GM18909 (cell line): ENCODE measurements at regions not wholly inside any gene's neighbourhood (a gene's known extent, or its start where the extent isn't known, plus 50 kb on each side); places are given as distances from the start of the nearest gene placed in this dataset.
A peak's percentile ranks its signal among the peaks of the same experiment; 100 is the strongest.

Experiments
- ATAC-seq: cut with Tn5 transposase; IDR thresholded peaks from one replicate; pipeline ENCODE4 v1.9.1; 2021; ENCODE audit warnings: mild to moderate bottlenecking; ENCODE audit not compliant: unreplicated experiment, poor library complexity

GRCh38 chr3:163915280-163915679, 1163.0 kb downstream of the SI start:
- no peak for ATAC-seq

GRCh38 chr3:163914567-163914966, 1163.7 kb downstream of the SI start:
- ATAC-seq: no peak

- ATAC-seq: no peak
These were observed 1186.5 kb downstream of the SI start for GRCh38 chr3:163891771-163892170.

GRCh38 chr3:163890661-163891060, 1187.6 kb downstream of the SI start:
- no peak for ATAC-seq

DNA sequence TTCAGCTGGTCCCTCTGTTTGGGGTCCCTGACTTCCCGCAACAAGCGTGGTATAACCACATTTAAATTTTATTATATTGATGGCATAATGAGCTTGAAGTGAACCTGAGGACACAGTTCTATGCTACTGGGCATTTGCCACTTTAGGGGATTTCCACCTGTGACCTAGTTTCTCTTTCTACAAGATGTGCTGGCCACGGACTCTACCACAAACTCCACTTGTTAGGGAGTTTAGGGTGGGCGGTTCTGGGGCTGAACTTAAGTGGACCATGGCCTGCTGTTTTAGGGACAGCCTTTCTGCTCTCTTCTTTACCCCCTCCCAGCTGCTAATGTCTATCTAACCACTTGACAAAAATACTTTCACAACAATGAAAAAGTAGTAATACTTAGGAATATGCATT, 1199.1 kb downstream of the SI start:
- no peak for ATAC-seq

- no peak for ATAC-seq
These were observed 1199.9 kb downstream of the SI start for GRCh38 chr3:163878396-163878795.

DNA sequence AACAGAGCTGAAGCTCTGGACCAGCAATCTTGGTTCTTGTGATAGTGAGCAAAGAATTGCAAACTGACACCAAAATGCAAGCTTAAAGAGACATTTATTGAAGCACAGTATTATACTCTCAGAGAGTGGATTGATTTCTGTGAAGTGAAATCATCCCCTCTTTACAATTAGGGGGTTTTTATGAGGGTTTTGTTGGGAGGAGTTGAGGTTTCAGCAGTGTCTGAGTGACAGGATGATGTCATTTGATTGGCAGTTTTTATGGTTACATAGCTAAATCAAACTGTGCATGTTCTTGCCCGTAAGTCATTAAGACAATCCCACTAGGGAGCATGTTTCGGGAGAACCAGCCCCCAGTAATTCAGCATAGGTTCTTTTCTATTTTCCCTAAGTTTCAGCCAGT, 1200.5 kb downstream of the SI start:
- ATAC-seq: no peak

DNA sequence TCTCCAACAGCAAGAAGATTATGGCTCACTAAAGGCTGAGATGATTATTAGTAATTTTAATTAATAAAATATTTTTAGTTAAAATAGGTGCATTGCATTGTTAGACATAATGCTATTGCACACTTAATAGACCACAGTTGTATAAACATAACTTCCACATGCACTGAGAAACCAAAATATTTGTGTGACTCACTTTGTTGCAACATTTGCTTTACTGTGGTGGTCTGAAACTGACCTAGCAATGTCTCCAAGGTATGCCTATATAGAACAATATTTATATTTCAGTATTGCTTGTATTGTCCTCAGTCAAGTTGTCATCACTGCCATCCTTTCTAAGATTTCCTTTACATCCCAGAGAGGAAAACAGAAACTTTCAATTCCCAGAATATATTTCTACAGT, 1215.2 kb downstream of the SI start:
- ATAC-seq: no peak

GRCh38 chr3:163852233-163852632, 1226.1 kb downstream of the SI start:
- no peak for ATAC-seq

GRCh38 chr3:163838769-163839168, 1239.5 kb downstream of the SI start:
- ATAC-seq: no peak

- no peak for ATAC-seq
These were observed 1245.7 kb downstream of the SI start for GRCh38 chr3:163832547-163832946.

DNA sequence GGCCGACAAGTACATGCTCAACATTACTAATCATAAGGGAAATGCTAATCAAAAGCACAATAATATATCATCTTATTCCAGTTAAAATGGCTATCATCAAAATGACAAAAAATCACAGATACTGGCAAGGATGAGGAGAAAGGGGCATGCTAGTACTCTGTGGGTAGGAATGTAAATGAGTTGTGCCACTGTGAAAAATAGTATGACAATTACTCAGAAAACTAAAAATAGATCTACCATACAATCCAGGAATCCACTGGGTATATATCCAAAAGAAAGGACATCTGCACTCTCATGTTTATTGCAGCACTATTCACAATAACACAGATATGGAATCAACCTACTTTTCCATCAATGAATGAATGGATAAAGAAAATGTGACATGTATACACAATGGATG, 1256.5 kb downstream of the SI start:
- ATAC-seq: no peak

- ATAC-seq: no peak
These were observed 1261.3 kb downstream of the SI start for GRCh38 chr3:163817015-163817414.

- ATAC-seq: no peak
These were observed 1264.4 kb downstream of the SI start for GRCh38 chr3:163813935-163814334.

DNA sequence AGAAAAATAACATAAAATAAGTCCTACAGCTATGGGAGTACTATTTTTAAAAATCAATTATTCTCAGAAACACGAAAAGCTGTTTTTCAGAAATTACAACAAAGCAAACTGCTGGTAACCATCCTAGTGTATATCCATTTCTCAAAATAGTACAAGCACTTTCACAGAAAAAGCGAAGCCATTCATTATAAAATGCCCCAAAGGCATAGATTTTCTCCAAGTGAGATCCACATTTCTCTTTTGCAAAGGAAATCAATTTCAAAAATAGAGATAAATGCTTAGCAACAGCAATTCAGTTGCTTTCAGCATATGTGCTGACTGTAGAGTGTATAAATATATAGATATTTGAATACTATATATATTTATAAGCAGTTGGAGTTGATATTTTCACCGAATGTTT, 1266.3 kb downstream of the SI start:
- no peak for ATAC-seq

DNA sequence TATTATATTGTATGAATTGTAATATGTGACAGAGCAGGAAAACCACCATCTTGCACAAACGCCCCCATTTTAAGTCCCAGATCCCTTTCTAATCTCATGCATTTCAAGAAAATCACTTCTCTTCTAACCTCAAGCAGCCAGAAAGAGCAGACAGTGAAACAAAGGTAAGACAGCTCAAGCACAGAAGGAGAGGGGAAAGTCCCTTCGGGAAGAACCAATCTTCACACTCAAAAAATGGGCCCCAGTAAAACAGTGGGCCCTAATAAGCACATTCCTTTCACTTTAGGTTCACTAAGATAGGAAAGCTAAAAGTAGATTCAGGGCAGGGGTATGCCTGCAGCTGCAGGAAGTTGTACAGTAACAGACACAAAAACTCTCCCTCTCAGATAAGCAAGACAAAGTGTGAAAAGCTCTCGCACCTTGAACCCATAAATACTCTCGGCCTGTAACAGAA, 1268.7 kb downstream of the SI start:
- no peak for ATAC-seq

DNA sequence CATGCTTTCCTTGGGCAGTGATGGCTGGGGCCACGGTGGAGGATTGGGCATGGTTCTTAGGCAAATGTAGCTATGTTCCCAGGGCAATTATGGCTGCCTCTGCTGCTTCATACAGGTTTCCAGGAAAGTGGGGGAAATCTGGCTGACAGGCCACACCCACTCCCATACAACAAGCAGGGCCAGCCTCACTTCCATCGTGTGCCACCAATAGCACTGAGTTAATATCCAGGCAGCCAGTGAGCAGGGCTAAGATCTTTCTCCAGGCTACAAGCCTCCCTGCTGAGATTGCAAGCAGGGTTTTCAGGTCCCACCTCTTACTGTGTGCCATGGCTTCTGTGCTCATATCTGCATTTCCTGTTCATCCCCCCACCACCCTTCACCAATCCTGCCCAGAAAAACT, 1291.9 kb downstream of the SI start:
- no peak for ATAC-seq

DNA sequence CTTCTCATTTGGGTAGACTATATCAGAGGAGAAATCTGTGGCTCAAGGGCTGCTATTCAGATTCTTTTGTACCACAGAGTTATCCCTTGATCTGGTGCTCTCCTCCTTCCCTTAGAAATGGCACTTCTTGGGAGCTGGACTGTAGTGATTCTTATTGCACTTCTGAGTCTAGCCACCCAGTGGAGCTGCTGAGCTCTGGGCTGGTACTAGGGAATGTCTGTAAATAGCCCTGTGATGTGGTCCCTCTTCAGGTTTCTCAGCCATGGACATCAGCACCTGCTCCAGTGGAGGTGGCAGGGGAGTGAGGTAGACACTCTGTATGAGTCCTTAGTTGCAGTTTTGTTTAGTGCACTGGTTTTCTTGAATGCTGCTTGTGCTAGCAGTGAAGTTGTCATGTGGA, 1292.6 kb downstream of the SI start:
- ATAC-seq: no peak

DNA sequence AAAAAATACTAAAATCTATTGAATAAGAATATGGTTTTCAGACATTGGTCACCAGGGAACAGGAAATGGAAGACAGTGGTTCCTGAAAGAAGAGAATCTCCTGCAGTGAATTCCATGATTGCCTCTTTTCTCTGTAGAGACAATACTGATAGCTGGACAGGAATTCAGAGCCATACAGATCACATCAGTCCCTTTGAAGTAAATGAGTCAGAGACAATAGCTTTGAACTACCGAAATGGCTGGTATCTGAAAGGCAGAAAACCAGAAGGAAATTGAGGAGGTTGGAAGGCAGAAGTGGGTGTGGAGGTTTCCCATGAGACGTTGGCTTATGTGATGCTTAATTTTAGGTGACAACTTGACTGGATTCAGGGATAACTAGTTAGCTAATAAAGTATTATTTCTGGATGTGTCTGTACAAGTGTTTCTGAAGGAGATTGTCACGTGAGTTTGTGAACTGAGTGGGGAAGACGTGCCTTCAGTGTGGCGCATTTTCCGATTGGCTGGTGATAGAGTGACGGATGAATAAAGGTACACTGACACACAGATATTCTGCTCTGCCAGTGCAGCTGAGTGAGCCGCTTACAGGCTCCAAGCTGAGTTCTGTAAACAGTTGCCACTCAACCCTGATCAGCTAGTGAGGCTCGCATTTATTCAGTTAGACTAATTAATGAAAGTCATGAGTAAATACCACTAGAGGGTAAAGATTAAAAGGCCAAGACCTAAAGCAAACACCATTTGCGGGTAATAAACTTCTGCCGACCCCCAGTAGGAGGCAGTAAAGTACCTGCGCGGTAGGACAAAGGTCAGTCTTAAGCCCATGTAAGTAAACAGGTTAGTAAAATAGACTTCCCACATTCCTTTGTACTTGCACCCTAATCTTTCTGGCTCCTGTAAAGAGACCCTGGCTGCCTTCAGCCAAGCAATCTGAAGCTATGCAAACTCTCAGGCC, 1298.6 kb downstream of the SI start:
- ATAC-seq: no peak

- ATAC-seq: no peak
These were observed 1301.6 kb downstream of the SI start for GRCh38 chr3:163776743-163777142.

- ATAC-seq: no peak
These were observed 1305.2 kb downstream of the SI start for GRCh38 chr3:163773136-163773535.

GRCh38 chr3:163768048-163768447, 1310.2 kb downstream of the SI start:
- peak; percentile 64 for ATAC-seq
